ENCODE measurements at regions not wholly inside any gene's neighbourhood (a gene's known extent, or its start where the extent isn't known, plus 50 kb on each side); places are given as distances from the start of the nearest gene placed in this dataset.

DNA sequence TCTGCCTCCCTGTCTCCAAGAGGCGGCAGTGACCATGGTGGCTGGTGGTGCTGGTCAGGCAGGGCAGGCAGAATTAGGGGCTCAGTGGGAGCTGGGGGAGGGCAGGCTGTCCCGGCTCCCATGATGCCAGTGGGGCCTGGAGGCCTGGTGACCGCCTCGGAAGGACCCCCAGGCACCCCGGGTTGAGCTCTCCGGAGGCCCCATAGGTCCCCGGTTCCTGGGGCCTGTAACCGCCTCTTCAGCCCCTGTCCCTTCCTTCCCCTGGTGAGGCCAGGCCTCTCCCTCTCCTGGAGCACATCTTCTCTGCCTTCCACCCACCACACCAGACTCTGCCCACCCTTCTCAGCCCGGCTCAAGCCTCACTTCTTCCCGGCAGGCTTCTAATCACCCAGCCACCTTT lies 117.7 kb upstream of the GSC start:
- no peak for DNase-seq (ENCODE audit: low read depth, low spot score)

DNA sequence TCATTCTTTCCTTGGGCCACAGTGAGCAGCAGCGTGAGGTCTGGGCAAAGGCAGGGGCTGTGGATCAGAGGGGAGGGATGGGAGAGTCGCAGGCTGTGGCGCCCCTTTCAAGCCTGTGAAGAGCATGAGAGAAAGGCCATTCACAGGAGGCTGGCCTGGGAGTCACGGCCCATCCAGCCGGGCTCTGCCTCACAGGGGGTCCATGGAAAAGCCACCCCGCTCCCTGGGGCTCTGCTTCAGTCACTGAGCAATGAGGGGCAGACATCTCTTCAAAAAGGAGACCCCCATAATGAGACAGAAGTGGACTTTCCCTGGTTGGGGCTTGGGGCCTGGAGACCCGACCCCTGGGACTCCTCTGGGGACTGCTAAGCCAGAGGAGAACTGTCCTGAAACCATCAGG lies 117.0 kb upstream of the GSC start:
- DNase-seq (ENCODE audit: low read depth, low spot score) = no peak

DNA sequence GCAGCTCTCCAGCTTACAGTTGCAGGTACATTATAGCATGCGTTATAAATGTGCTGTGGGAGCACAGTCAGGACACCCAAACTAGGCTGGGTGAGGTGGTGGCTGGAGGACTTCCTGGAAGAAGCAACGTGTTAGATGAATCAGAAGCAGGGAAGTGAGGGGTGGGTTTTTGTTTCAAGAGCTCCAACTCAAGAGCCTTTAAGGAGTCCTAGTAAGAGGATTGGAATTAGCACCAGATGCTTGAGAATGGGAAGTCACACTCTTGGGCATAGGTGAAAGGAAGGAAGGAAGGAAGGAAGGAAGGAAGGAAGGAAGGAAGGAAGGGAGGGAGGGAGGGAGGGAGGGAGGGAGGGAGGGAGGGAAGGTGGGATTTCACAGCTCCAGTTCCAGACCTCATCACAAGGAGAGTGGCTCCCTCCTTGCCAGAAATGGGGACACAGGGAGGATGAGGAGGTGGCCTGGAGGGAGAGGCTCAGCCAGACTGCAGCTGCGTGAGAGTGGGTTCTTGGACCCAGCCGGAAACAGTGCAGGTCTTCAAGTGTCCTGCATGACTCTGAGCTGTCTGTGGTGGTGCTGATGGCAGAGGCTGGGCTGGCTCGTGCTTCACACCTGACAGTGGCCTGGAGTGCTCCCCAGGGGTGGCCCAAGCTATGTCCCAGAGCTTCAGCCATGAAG lies 115.7 kb upstream of the GSC start:
- no peak for DNase-seq (ENCODE audit: low read depth, low spot score)

DNA sequence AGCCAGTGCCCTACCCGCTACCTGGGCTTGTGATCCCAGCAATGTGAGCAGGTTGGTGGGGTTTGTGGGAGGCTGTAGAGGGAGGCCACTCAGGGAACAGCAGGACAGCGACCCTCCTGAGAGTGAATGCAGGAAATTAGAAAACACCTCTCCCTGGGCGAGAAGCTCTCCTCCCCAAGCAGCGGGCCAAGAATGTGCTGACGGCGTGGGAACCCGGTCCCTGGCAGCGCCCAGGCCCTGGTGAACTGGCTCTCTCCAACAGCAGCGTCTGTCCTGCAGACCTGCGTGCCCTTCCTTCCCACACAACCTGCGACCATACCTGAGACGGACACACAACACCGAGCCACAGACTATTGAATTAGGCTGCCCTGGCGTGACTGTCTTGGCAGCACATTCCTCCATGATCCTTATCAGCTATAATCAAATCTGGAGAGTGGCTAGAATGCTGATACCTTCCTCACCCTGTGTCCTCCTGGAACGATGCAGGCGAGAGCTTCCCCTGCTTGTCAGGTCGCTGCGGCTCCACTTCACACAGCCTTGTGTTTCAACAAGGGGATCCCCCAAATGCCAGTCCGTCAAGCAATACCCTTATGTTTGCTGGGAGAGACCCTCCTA lies 114.8 kb upstream of the GSC start:
- no peak for DNase-seq (ENCODE audit: low read depth, low spot score)

DNA sequence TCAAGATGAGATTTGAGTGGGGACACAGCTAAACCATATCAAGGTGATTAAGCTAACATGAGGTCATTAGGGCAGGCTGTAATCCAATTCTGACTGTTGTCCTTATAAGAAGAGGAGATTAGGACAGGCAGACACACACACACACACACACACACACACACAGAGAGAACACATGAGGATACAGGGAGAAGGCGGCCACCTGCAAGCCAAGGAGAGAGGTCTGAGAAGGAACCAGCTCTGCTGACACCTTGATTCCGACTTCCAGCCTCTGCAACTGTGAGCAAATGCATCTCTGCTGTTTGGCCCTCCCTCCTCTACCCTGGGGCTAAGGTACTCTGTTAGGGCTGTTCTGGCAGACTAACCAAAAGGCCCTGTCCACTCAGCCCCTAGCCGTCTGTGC lies 112.5 kb upstream of the GSC start:
- no peak for DNase-seq (ENCODE audit: low read depth, low spot score)

DNA sequence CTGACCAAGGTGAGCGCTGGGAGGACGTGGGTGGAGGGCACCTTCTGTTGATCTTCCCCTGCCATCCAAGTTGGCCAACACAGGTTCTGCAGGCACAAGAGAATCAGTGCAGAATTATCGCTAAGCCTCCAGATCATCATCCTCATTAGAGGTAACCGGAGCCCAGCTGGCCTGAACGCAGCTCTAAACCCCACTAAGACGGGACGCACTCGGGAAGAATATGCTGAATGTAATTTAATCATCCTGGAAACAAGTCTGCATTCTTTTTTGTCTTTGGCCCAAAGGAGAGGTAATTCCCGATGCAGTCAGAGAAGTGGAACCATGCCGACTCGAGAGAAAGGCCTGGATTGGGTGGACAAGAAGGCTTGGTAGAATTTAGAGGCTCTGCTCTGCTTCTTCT lies 111.0 kb upstream of the GSC start:
- DNase-seq (ENCODE audit: low read depth, low spot score) = no peak

DNA sequence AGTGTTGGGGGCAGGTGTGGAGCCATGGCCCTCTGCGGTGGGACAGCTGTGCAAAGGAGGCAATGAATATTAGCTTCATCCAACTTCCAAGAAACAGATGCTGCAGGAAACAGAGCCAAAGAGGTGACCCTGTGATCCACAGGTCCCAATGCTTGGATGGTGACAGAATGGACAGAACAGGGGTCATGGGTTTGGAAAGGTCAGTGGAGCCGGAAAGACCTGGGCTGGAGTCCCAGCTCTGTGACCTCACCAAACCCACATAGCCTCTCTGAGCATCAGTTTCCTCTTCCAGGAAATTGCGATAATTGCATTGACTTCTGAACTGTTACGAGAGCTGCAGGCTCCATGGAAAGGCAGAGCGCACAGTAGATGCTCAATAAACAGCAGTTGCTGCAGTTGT lies 110.2 kb upstream of the GSC start:
- DNase-seq (ENCODE audit: low read depth, low spot score) = no peak

DNA sequence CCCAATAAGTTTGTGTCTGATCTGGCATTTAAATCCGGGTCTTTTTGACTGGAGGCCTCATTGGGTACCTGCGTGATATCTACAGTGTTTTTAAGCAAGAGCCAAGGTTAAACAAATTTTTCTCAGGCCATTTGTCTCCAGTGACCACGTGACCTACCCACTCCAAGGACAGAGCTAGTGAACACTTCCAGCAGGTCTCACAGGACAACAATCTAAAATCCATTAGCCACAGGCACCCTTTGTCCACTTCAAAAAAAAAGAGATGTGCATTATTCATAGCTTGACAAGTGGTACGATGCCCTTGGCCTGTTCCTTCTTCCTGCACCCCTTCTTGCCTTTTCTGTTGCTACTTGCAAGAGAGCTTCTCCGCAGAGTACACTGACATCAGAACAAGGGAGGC lies 109.6 kb upstream of the GSC start:
- DNase-seq (ENCODE audit: low read depth, low spot score) = no peak

DNA sequence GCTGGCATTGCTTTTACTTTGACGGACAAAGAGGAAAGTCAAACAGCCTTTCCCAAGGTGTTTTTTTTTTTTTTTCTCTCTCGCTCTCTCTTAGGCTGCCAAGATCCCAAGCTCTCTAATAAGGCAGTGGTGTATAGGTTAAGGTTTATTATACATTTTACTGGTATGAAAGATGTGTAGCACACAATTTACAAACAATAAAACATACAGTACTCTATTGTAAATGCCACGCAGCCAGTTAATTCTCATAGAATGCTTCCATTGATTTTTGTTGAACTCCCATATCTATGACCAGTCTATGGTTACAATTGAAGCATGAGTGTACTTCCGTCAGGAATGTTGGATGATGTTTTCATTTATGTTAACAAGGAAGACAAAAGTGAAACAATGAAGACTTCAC lies 106.4 kb upstream of the GSC start:
- DNase-seq (ENCODE audit: low read depth, low spot score) = no peak

DNA sequence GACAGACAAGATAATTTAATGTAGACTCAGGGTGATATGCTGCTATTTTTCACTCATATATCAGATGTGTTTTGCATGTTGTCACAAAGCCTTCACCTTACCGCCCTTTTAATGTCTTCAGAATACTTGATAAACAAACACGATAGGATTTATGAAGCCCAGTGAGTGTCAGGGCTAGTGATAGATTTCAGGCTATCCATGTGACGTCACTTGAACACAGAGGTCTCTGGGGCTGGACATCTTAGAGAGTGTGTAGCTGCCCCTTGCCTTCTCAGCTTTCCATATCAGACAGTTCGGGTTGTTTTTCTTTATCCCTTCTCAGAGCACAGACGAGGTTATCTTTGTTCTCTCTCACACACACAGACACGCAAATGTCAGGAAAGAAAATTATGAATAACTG lies 105.3 kb upstream of the GSC start:
- DNase-seq (ENCODE audit: low read depth, low spot score) = no peak

DNA sequence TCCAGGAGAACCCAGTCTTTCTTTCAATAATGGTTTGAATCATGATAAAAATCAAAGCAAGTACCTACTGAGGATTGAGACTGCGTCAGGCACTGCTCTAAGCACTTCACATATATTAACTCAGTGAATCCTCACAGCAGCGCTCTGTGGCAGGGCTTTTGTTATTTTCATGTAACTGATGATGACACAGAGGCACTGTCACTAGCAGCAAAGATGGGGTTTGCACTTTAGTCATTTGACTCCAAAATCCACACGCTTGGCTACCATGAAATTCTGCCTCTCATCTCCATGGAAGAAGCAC lies 98.8 kb upstream of the GSC start:
- no peak for DNase-seq (ENCODE audit: low read depth, low spot score)

DNA sequence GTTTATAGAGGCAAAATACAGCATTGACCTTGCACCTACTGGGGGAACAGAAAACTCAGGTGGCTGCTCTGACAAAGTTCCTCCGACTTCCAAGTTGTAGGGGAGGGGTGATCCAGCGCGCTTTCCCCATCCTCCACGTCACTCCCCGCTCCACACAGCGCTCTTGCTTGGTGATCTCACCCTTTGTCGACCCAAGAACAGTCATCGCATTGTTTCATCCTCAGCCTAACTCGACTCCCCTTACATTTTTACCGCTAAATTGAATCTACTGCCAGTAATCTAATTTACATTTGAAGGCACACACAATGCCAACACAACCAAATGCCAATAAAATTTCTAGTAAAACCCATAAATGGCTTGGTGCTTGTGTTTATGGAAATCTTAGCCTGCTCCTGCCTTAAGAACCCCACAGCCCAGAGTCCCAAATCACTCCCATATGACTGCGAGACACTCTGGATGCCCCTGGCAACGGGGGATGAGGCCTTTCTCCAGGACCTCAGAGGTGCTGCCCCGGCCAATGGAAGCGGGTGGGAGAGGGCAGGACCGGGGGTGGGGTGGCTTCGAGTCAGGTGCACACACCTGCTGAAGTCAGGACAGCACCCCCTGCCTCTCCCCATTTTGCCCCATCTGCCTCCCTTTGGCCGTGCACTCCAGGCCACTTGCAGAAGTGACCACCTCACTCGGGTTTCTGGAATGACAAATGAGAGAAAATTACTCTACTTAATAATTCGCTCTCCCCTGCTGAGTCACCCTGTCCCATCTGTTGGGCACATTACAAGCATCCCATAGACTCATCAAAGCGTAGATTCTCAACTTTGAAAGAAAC lies 98.2 kb upstream of the GSC start:
- DNase-seq (ENCODE audit: low read depth, low spot score) = no peak

DNA sequence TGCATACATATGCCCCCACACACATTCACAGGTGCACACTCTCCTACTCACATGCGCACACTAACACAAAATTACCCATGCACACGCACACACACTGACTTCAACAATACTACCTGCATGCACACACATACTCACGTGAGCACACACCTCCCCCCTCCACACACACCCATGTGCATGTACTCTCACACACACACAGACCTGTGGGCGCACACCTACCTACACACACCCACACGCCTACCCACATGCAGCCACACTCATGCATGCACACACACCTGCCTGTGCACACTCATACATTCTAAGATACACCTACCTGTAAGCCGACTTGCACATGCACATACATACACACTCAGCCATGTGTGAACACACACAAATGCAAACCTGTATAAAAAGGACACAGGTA lies 97.3 kb upstream of the GSC start:
- no peak for DNase-seq (ENCODE audit: low read depth, low spot score)

DNA sequence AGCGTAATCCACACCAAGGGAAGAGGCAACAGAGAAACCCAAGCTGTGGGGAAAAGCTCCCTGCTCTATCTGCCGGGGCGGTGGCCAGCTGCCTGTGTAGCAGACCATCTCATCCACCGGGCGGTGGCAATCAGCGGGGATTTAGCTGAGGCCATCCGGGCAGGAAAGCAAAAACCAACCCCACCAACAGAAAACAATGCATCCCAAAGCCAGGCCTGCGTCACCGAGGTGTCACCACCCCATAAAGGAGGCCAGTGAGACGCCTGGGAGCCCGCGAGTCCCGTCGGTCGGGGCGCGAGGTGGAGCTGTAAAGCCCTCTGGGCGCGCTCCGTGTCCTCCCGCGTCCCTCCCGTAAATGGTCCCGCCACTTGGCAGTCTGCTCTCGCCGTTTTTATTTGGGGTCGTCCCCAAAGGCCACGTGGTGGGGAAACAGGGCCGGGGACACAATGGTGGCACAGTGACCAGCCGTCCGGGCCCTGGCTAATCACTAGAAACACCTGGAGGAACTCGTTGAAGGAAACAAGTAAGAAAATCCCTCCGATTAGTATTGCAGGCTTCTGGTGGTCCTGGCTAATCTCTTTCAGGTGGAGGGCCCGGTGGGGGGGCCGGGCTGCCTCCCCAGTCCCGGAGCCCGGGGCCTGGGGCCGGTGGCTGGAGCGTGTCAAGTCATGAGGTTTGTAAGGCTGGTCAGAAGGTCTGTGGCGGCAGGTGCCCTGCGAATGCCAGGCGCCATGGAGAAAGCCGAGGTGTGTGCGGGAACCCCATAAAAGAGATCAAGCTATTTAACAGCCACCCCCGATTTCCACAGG lies 94.7 kb upstream of the GSC start:
- DNase-seq (ENCODE audit: low read depth, low spot score) = no peak

DNA sequence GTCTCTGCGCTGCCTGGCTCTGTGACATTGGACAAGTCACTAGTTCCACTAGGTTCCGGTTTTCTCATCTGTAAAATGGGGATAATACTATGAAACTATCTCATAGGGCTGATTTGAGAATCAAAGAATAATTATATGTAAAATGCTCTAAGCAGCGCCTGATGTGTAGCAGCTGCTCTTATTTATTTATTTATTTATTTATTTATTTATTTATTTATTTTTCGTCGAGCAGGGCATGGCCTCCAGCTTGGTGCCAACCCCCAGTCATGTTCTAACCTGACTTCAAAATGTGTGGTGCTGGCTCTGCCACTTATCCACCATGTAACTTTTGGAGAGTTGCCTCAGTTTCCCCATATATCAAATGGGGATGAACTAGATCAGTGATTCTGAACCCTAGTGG lies 93.5 kb upstream of the GSC start:
- no peak for DNase-seq (ENCODE audit: low read depth, low spot score)

DNA sequence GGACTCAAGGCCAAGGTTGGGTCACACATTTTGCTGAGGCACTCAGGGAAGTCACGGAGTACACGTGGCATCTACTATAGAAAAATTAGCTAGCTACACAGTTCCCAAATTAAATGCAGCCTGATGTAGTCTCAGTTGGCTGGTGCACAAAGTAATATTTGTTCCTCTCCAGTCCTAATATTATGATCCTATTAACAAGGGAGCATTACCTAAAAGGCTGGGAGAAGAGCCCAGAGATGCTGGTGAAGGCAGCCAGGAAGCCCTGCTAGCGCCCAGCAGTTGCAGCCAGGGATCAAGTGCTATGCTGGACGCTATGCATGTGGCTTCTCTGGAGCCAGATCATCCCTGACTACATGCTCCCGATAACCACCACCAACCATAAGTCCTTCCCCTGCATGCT lies 88.0 kb upstream of the GSC start:
- no peak for DNase-seq (ENCODE audit: low read depth, low spot score)

DNA sequence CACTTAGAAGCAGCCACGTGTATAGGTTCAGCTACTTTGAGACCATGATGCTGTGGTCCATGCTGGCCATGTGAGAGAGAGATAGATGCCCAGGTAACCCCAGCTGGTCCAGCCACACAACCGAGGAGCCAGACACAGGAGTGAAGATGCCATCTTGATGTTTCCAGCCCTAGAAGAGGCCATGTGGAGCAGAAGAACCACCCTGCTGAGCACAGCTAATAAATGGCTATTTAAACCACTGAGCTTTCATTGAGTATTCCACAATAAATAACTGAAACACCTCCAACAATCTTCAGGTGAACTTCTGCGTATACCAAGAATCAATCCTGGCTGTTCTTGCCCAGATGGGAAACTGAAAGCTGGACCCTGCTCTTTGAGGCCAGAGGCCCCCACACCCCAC lies 84.0 kb upstream of the GSC start:
- DNase-seq (ENCODE audit: low read depth, low spot score) = no peak

DNA sequence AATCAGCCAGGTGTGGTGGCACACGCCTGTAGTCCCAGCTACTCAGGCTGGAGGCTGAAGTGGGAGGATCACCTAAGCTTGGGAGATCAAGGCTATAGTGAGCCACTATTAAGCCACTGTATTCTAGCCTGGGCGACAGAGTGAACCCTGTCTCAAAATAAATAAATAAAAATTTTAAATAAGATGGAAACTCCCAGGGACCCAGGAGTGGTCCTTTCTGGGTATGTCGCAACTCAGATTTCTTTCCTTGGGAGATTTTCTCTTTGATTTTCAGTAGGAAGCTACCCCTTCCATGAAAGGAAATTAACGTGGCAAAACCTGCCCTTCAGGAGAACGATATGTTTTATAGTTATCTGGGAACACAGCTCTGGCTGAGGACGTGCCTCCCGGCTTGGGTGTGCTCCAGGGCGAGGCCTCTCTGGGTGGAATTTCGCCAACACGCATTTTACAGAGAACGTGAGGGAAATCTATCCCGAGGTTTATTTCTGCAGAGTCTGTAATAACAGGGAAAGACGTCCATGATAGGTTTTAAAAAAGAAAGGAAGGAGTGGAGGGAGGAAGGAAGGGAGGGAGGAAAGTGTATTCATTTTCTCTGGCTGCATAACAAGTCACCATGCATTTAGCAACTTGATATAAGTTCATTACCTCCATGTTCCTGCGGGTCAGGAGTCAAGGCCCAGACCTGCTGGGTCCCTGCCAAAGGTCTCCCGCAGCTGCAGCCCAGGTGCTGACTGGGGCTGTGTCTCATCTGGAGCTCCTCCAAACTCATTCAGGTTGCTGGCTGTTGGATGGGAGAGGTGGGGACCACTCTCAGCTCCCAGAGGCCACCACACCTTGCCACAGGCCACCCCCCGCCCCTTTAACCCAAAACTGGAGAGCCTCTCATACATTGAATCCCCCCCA lies 80.6 kb upstream of the GSC start:
- DNase-seq (ENCODE audit: low read depth, low spot score) = no peak

DNA sequence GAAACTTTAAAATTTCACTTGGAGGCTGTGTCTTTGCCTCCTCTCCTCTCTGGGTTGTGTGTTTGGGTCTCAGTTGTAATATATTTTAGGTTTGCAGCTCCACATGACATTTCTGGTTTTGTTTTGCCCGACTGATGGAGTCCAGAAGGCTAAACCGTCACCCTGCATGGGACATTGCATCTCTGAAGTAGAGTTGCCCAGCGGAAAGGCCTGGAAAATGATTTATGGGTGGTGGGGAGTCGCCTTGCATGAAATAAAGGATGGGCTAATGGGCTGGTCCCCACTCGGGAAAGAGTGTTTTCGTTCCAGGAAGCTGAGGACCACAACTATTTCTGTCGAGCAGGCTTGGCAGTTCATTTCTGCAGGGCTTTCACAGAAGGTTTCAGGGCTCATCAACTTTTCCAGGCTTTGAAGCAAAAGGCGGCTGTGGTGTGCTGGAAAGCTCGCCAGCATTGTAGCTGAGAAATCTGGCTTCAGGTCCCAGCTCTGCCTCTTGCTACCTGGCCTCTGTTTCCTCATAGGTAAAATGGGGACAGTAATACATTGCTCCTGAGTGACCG lies 74.8 kb upstream of the GSC start:
- no peak for DNase-seq (ENCODE audit: low read depth, low spot score)

DNA sequence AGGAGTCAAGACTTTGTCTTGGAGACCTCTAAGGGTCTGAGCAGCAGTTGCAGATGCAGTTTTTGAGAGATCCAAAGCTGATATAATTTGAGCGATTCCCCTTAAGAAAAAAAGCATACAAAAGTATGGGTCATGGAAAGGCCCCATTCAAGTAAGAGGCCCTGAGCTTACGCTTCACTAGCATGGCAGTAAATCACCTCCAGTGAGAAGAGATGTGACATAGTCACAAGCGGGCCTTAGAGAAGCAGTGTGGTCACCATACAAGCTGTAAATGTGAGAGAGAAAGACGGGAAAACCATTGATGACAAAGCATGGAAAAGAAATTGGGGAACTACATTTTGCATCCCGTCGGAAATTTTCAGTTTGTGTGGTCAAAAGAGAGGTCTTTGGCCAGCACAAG lies 70.6 kb upstream of the GSC start:
- DNase-seq (ENCODE audit: low read depth, low spot score) = no peak

DNA sequence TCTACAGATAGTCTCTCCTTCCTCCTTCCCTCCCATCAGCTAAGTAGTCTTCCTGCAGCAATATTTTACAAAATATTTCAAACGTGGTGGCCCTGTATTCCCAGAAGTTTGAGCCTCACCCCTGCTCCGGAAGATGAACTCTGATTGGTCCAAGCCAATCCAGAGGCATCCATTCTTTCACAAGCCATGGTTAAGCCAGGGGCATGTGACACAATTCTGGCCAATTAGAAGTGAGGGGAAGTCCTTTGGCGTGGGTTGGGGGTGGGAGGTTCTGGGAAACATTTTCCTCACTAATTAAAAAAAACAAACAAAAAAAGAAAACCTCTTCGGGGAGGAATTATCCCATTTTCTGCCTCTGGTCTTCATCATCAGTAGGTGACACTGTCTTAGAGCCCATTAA lies 69.4 kb upstream of the GSC start:
- DNase-seq (ENCODE audit: low read depth, low spot score) = no peak
